PC-9 (cell line): ENCODE measurements at regions not wholly inside any gene's neighbourhood (a gene's known extent, or its start where the extent isn't known, plus 50 kb on each side); places are given as distances from the start of the nearest gene placed in this dataset.

Experiments
- BruUV-seq: library from RNA; stranded (reverse); fragments of 400-500 nt; replicated peaks from 2 replicates; lab custom pipeline; 2021; lab: Mats Ljungman, UMichigan
- CTCF ChIA-PET: fragments of 300-600 bp; sonication (Branson Sonifier 250); formaldehyde crosslinking; loops from one replicate; lab custom pipeline; 2022; ENCODE audit warnings: antibody characterized with exemption; lab: Charles Lee
- POLR2A ChIA-PET: fragments of 300-600 bp; sonication (Branson Sonifier 250); formaldehyde crosslinking; loops from one replicate; lab custom pipeline; 2022; ENCODE audit warnings: antibody characterized with exemption; ENCODE audit not compliant: unreplicated experiment; lab: Charles Lee
- DNase-seq, 2 experiments: peaks; one replicate each; pipeline versions ENCODE4 v3.0.0 to v3.0.0-alpha.2; 2015 to 2022; ENCODE audit warnings: mixed read lengths in 1 of 2
- H2AFZ ChIP-seq: fragments of 200-600 bp; sonication (generic); 2 replicates; pipeline ENCODE4 v1.8.1; 2017; ENCODE audit warnings: antibody characterized with exemption
- H3F3A ChIP-seq: fragments of 200-600 bp; sonication (generic); 2 replicates; pipeline ENCODE4 v1.8.1; 2017; ENCODE audit warnings: antibody characterized with exemption, mild to moderate bottlenecking, low read depth; ENCODE audit not compliant: insufficient read depth
- H3K27ac ChIP-seq: fragments of 200-600 bp; sonication (generic); 2 replicates; pipeline ENCODE4 v1.6.1; 2016; ENCODE audit warnings: mixed run types
- H3K27me3 ChIP-seq: fragments of 200-600 bp; sonication (generic); 2 replicates; pipeline ENCODE4 v1.6.1; 2016; ENCODE audit warnings: low read depth, mixed run types; ENCODE audit not compliant: insufficient read depth
- H3K36me3 ChIP-seq: fragments of 200-600 bp; sonication (generic); 2 replicates; pipeline ENCODE4 v1.6.1; 2016; ENCODE audit warnings: low read depth, mixed run types
- H3K4me1 ChIP-seq: fragments of 200-600 bp; sonication (generic); replicated peaks from 2 replicates; pipeline ENCODE4 v1.6.1; 2016; ENCODE audit warnings: mixed run types; ENCODE audit not compliant: insufficient read depth
- H3K4me2 ChIP-seq: fragments of 200-600 bp; sonication (generic); 2 replicates; pipeline ENCODE4 v1.6.1; 2017; ENCODE audit warnings: mixed run types
- H3K4me3 ChIP-seq: fragments of 200-600 bp; sonication (generic); 2 replicates; pipeline ENCODE4 v1.6.1; 2016; ENCODE audit warnings: mixed run types
- H3K79me2 ChIP-seq: fragments of 200-600 bp; sonication (generic); 2 replicates; pipeline ENCODE4 v1.6.1; 2017; ENCODE audit warnings: low read depth, mixed run types
- H3K9me2 ChIP-seq: fragments of 200-600 bp; sonication (generic); 2 replicates; pipeline ENCODE4 v1.8.1; 2017; ENCODE audit warnings: mild to moderate bottlenecking; ENCODE audit not compliant: insufficient read depth
- H3K9me3 ChIP-seq: fragments of 200-600 bp; sonication (generic); 2 replicates; pipeline ENCODE4 v1.8.1; 2016; ENCODE audit warnings: low read depth; ENCODE audit not compliant: insufficient read depth
- H4K20me1 ChIP-seq: fragments of 200-600 bp; sonication (generic); 2 replicates; pipeline ENCODE4 v1.8.1; 2017; ENCODE audit not compliant: insufficient read depth
- EZH2 ChIP-seq: fragments of 200-600 bp; sonication (generic); IDR thresholded peaks from 2 replicates; pipeline ENCODE4 v1.8.0; 2017; ENCODE audit warnings: antibody characterized with exemption, low read depth
- intact Hi-C: fragments of 100-400 bp; cut with micrococcal nuclease; formaldehyde crosslinking; loops from one replicate; pipeline ENCODE4 v1.10.0; 2022; ENCODE audit not compliant: unreplicated experiment
- TF ChIP-seq, protein P1 (sequence below): fragments of 200-600 bp; sonication (generic); conservative IDR thresholded peaks from 2 replicates; pipeline ENCODE4 v1.6.1; 2017; ENCODE audit warnings: mixed run types, antibody characterized with exemption, mild to moderate bottlenecking, moderate library complexity

DNA sequence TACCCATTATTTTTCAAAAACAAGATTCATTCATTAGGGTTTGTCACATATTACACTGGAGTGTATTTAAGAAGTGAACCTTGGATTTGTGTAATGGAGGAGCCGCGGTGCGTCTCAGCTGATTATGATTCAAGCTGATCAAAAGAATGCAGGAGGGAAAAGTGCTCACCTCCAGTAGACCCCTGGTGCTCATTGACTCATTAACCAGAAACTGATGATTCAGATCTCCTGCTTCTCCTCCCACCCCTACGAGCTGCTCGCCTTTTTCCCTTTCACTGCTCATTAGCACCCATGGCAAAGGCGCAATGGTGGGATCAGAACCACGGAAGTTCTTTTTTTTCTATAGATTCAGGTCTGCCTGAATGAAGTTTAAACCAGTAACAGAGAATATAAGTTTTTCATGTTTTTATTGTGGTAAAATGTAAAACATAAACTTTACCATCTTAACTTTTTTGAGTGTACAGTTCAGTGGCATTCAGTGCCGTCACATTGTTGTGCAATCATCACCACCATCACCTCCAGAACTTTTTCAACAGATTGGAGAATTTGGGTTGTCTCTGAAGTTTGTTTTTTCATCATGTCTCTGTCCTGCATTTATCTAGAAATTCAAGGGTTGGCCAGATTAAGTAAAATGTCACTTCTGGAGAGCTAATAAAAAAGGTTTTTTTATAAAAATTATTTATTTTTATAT is 101.6 kb downstream of the LINC00237 start:
- no peak for DNase-seq
- peaks cover 38% of the 10 kb centered on the region for H3K27me3 ChIP-seq

DNA sequence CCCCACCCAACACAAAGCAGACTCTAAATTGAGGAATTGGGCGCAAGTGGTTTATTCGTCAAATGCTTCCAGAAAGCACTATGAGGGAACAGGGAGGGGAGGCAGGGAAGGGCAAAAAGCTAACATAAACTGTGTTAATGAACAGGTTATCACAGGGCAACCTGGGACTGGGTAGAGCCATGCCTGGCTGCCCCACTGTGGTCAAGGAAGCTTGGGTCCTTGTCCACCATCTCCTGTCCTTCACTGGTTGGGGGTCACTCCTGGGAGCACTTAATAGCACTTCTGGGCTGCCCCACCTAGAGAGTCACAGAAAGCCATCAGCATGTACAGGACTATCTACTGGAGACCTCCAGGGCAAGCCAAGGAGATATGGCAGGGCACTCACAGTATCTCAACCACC is 102.3 kb downstream of the LINC00237 start:
- H3K9me3 ChIP-seq, result no peaks in the 10 kb centered on the region
- H3K36me3 ChIP-seq, result no peaks in the 10 kb centered on the region
- BruUV-seq, result no TSS peak
- H3K27me3 ChIP-seq, result peaks cover 37% of the 10 kb centered on the region
- H3K27ac ChIP-seq, result no peak overlapping the region
- H3K4me2 ChIP-seq, result no peak overlapping the region
- POLR2A ChIA-PET, result no interaction called here
- H3K9me2 ChIP-seq, result no peaks in the 10 kb centered on the region
- CTCF ChIA-PET, result no interaction called here
- intact Hi-C loops, result no loop called here
- H2AFZ ChIP-seq, result no peak overlapping the region
- no peaks in the 10 kb centered on the region for H3K4me1 ChIP-seq
- no peak for DNase-seq
- no peaks in the 10 kb centered on the region for H3K79me2 ChIP-seq
- no peaks in the 10 kb centered on the region for H3F3A ChIP-seq
- no peak overlapping the region for H3K4me3 ChIP-seq
- H4K20me1 ChIP-seq, result no peaks in the 10 kb centered on the region
- TF ChIP-seq, protein P1, sequence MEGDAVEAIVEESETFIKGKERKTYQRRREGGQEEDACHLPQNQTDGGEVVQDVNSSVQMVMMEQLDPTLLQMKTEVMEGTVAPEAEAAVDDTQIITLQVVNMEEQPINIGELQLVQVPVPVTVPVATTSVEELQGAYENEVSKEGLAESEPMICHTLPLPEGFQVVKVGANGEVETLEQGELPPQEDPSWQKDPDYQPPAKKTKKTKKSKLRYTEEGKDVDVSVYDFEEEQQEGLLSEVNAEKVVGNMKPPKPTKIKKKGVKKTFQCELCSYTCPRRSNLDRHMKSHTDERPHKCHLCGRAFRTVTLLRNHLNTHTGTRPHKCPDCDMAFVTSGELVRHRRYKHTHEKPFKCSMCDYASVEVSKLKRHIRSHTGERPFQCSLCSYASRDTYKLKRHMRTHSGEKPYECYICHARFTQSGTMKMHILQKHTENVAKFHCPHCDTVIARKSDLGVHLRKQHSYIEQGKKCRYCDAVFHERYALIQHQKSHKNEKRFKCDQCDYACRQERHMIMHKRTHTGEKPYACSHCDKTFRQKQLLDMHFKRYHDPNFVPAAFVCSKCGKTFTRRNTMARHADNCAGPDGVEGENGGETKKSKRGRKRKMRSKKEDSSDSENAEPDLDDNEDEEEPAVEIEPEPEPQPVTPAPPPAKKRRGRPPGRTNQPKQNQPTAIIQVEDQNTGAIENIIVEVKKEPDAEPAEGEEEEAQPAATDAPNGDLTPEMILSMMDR, result no peak
- no peak for TF ChIP-seq EZH2

More for the DNA sequence above, 101.6 kb downstream of the LINC00237 start:
- Histone ChIP-seq H3K27ac (no peak overlapping the region), H2AFZ (no peak overlapping the region), H3F3A (no peaks in the 10 kb centered on the region), H3K9me2 (no peaks in the 10 kb centered on the region), H3K4me3 (no peak overlapping the region), H3K4me1 (no peaks in the 10 kb centered on the region), H3K4me2 (no peak overlapping the region), H3K79me2 (no peaks in the 10 kb centered on the region), H3K9me3 (no peaks in the 10 kb centered on the region), H4K20me1 (no peaks in the 10 kb centered on the region), H3K36me3 (no peaks in the 10 kb centered on the region)
- BruUV-seq, result no TSS peak
- POLR2A ChIA-PET, result no interaction called here
- TF ChIP-seq EZH2, result no peak
- TF ChIP-seq, protein P1, result no peak
- intact Hi-C loops, result no loop called here
- CTCF ChIA-PET, result no interaction called here

DNA sequence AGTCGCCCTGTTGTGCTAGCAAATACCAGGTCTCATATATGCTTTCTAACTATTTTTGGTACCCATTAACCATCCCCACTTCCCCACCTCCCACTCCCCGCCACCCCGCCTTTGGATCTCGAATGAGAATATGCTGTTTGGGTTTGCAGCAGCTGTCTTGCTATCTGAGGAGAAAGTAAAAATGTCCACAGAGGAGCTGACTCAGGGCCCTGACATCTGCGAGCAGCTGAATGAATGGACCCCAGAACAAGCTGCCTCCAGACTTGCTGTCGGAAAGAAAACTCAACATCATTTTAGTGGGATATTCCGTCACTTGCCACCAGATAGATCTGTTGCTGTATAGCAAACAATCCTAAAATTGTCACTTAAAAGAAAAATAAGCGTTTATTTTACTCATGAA is 103.7 kb downstream of the LINC00237 start:
- no peaks in the 10 kb centered on the region for H3K79me2 ChIP-seq
- TF ChIP-seq EZH2, result no peak
- TF ChIP-seq, protein P1, result no peak
- intact Hi-C loops, result no loop called here
- H2AFZ ChIP-seq, result no peak overlapping the region
- BruUV-seq, result no TSS peak
- no peaks in the 10 kb centered on the region for H3K9me2 ChIP-seq
- no peak overlapping the region for H3K27ac ChIP-seq
- ChIA-PET CTCF (no interaction called here), POLR2A (no interaction called here)
- no peaks in the 10 kb centered on the region for H4K20me1 ChIP-seq
- peaks cover 44% of the 10 kb centered on the region for H3K27me3 ChIP-seq
- H3F3A ChIP-seq, result no peaks in the 10 kb centered on the region
- H3K4me1 ChIP-seq, result no peaks in the 10 kb centered on the region
- no peak overlapping the region for H3K4me2 ChIP-seq
- H3K36me3 ChIP-seq, result no peaks in the 10 kb centered on the region
- no peaks in the 10 kb centered on the region for H3K9me3 ChIP-seq
- no peak overlapping the region for H3K4me3 ChIP-seq
- DNase-seq, result no peak
